NCI-H2171 treated with DMSO at 0.1 percent for 48 hours (cell line): ENCODE measurements at regions not wholly inside any gene's neighbourhood (a gene's known extent, or its start where the extent isn't known, plus 50 kb on each side); places are given as distances from the start of the nearest gene placed in this dataset.
"Not testable (repeated sequence)": the region's sequence is repeated elsewhere in the genome, so short reads cannot be mapped to it uniquely, and the experiment has no call there.

ENCODE experiments used
- DNase-seq: peaks from one replicate; lab custom pipeline; 2025; lab: John Stamatoyannopoulos, UW

- DNase-seq = no peak
Measured at GRCh38 chr7:94313926-94314325, 80.8 kb upstream of the COL1A2 start.

DNA sequence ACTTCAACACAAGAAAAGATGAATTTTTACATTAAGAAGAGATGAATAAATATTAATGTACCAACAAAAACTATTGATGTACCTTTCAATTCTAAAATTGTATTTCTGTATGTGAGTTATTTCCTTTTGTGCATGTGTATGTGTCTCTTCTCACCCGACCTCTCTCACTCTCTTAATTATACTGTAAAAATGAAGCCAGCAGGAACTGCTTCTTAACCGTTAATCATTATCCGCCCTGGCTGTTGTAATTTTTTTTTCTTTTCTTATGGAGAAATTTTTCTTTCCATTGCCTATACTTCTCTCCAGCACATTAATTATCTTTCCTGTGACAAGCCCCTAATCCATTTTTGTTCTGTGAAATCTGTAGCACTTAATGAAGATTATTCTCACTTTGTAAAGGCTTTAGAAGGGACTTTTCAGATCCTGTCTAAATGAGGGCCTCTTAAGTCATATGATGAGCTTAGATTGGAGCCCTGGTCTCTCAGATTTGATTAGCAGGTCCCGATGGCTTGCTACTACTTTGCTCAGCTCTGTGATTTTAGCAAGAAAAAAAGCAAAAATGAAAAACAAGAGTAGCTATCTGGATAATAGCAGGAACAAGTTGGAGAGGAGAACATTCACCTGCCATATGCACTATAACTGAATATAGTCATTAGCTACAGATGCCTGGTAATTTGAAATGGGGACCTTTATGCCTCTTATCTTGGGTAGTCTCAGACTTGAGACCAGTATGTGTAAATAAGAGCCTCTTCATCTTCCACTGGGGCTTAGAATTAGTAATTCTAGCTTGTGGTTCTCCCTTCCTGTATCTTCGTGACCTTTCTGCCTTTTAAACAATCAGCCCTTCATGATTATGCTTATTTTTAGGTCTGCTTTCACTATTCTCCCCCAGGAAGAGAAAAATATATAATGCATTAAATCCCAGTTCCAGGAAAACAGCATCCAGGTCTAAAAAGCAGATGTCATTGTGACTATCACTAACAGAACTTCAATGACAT lies 80.0 kb upstream of the COL1A2 start:
- no peak for DNase-seq

DNA sequence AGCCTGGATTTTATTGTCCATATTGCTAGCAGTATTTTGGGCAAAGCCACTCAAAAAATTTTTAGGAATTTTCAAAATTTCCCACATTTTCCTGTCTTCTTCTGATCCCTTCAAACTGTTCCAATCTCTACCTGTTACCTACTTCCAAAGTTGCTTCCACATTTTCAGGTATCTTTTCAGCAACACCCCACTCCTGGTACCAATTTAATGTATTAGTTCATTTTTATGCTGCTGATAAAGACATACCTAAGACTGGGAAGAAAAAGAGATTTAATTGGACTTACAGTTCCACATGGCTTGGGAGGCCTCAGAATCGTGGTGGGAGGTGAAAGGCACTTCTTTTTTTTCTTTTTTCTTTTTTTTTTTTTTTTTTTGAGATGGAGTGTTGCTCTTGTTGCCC lies 73.6 kb upstream of the COL1A2 start:
- not testable (repeated sequence) for DNase-seq

- no peak for DNase-seq
Measured at GRCh38 chr7:94323844-94324243, 70.9 kb upstream of the COL1A2 start.

DNA sequence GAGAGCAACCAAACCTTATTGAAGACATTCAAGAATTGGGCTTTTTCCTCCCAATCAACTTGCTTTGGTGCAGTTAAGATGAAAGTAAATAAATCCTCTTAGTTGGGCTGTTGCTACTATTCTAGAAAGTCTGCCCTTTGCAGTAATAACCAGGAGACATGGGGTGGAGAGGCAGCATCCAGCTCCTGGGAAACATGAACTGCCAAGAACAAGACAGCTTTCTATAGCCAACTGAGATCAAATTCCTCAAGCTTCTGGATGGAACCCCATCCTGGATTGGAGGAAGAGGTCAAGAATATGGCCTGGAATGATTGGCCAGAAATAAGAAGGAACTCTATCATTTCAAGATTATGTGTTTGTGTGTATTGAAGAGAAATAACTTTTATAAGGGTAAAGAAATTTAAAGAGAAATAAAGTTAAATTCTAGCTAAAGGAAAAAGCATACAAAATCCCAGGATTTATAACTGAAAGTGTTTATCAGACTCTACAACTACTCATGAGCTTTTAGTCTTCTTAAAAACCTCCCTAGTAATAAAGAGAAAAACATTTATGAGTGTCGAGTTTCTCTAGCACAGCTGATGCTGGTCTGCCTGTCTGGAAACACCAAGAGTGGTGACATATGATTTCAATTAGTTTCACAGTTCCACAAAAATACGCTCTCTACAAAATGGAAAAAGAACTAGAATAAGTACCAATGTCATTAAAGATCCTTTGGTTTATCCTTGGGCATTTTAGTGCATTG lies 70.1 kb upstream of the COL1A2 start:
- DNase-seq = no peak

GRCh38 chr7:94325122-94325475 lies 69.6 kb upstream of the COL1A2 start:
- DNase-seq = no peak

DNA sequence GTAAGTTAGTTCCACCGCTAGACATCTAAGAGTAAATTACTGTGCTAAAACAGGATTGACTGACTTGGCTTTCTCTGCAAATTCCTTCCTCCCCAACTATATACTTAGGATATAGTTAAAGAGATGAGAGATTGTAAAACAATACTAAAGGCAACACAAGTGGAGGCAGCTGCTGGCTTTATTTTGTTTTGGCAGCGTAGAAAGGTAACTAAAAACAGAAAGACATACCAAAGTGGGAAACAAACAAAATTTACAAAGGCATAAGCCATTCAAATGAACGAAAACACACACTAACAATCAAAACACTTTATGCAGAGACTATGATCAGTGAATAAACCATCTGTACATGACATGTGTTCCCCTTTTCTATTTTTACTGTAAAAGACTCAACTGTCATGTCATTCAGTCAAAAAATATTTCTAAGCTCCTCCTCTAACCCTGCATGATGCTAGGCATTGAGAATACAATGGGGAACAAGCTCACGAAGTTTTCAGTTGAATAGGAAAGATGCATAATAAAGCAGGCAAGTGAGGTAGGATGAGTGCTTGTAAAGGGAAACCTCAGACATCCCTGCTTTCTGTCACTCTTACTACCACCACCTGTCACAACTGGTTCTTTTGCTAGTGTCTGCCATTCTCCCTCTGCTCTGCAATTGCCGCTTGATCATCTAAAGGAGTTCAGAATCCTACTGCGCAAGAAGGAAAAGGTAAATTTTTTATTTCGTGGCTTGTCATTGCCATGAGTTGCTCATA lies 64.2 kb upstream of the COL1A2 start:
- DNase-seq = peak; percentile 66

GRCh38 chr7:94332571-94332970 lies 62.1 kb upstream of the COL1A2 start:
- DNase-seq = no peak

DNA sequence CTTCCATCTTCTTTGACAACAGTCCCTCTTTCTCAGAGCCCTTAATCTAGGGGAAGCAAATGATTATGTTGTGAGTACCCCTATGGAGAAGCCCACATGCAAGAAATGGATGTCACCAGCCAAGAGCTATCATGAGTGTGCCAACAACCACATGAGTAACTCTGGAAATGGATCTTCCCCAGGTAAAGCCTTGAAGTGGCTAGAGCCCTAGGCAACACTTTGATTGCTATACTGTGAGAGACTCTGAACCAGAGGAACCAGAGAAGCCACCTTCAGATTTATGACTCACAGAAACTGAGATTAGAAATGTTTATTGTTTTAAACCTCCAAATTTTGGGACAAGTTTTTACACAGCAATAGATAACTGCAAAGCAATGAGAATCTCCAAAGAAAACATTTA lies 60.9 kb upstream of the COL1A2 start:
- DNase-seq = no peak

DNA sequence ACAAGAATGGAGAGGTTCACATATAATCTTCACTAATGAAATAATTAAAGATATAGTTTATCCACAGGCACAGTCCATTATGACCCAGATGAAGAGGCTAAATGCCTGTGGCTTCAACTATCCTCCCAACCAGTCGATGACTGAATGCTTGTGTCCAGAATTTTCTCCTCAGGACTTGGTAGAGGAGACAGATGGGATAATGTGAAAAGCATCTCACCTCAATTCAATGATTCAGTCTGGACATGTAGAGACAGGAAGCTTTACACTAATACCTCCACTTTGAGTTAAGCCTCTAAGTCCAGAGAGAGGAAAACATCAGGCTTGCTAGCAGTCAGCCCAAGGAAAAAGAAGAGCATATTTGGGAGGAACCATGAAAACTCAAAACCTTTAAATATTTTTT lies 59.1 kb upstream of the COL1A2 start:
- DNase-seq = no peak

- no peak for DNase-seq
Measured at GRCh38 chr7:94336009-94336408, 58.7 kb upstream of the COL1A2 start.

DNA sequence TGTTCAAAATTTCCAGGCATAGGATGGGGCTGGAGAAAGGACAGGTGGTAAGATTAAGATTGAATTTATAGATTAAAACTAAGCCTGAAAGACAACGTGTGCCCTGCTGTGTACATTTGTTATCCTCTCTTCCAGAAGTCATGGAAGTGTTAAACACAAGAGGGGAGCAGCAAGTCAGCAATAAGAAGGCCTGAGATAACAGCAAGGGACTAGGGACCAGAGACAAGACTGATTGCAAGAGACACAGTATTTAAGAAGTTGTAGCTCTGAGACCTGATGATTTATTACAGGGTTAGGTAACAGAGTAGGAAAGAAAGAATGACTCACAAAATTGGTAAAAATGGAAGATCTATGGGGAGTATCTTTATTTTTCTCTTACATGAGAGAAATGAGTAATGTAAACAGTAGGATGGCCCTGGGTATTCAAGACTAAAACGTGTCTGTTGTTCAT lies 55.7 kb upstream of the COL1A2 start:
- DNase-seq = no peak

DNA sequence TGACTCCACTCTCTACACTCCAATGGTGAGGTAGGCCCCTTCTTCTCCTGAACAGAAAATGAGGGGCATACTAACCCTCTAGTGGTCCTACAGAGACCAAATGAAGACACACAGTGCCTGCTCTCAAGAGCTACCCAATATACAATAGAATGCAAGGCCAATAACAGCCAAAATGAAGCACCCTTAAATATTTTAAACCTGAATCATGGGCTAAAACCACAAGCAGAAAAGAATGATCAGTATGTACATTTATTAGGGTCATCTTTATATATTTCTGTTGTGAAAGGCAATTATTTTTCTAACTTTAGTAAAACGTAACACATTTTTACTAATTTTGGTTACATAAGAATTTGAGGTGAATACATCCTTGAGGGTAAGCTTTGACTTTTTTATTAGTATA lies 49.9 kb upstream of the COL1A2 start:
- no peak for DNase-seq
